ENCODE measurements at regions not wholly inside any gene's neighbourhood (a gene's known extent, or its start where the extent isn't known, plus 50 kb on each side); places are given as distances from the start of the nearest gene placed in this dataset.

GRCh38 chr7:112649560-112649959, 140.6 kb downstream of the TMEM168 start:
- H3K79me1 ChIP-seq (ENCODE audit: low read length), result peaks cover 2% of the 10 kb centered on the region

GRCh38 chr7:112654322-112655216, 135.6 kb downstream of the TMEM168 start:
- H3K9ac ChIP-seq (ENCODE audit: low read length), result no peak overlapping the region
- H3K79me2 ChIP-seq (ENCODE audit: control insufficient read depth, insufficient read depth, low read length, poor library complexity), result no peaks in the 10 kb centered on the region
- H3K4me3 ChIP-seq (ENCODE audit: low read depth, low read length), result no peak overlapping the region
- H3K27ac ChIP-seq (ENCODE audit: low read depth, low read length), result no peak overlapping the region
- H2AFZ ChIP-seq (ENCODE audit: insufficient read depth, low read length, poor library complexity), result no peak overlapping the region
- H3K79me1 ChIP-seq (ENCODE audit: low read length), result no peaks in the 10 kb centered on the region
- H2BK12ac ChIP-seq (ENCODE audit: low read length), result no peak overlapping the region
- H4K12ac ChIP-seq (ENCODE audit: low read depth, low read length), result no peak overlapping the region
- H3K4me1 ChIP-seq (ENCODE audit: control insufficient read depth in 1 of 2, insufficient read depth in 2 of 2, low read length in 2 of 2), result peaks cover 2 to 3% of the 10 kb centered on the region in 2 experiments
- H4K8ac ChIP-seq (ENCODE audit: low read depth, low read length), result no peak overlapping the region
- no peak overlapping the region for H3K14ac ChIP-seq (ENCODE audit: low read length)
- WGBS (ENCODE audit: extremely low coverage, insufficient coverage, insufficient read length), result no CpG with 5 or more reads among the region's 4 CpGs
- H2AK5ac ChIP-seq (ENCODE audit: low read length), result no peak overlapping the region
- H3K36me3 ChIP-seq (ENCODE audit: control insufficient read depth in 1 of 2, insufficient read depth in 2 of 2, low read length in 2 of 2), result no peaks in the 10 kb centered on the region
- no peak overlapping the region for H4K91ac ChIP-seq (ENCODE audit: low read depth, low read length)
- H3K9me3 ChIP-seq (ENCODE audit: insufficient read depth, low read depth, low read length), result no peaks in the 10 kb centered on the region
- H3K4ac ChIP-seq (ENCODE audit: low read depth, low read length), result no peak overlapping the region
- H3K27me3 ChIP-seq (ENCODE audit: insufficient read depth, low read length), result no peaks in the 10 kb centered on the region
- no peak overlapping the region for H3K18ac ChIP-seq (ENCODE audit: low read length)
- no peak overlapping the region for H3K4me2 ChIP-seq (ENCODE audit: low read length)
- no peak overlapping the region for H3K23ac ChIP-seq (ENCODE audit: low read length)
- no peak overlapping the region for H2BK5ac ChIP-seq (ENCODE audit: low read depth, low read length, poor library complexity)
- DNase-seq, result peak in 1 of 2 donors; percentile 6
- no peak overlapping the region for H2BK120ac ChIP-seq (ENCODE audit: insufficient read depth, low read length, poor library complexity)

More at GRCh38 chr7:112649560-112649959, 140.6 kb downstream of the TMEM168 start:
- no peak overlapping the region for H3K4me3 ChIP-seq (ENCODE audit: low read depth, low read length)
- H4K12ac ChIP-seq (ENCODE audit: low read depth, low read length), result no peak overlapping the region
- H3K79me2 ChIP-seq (ENCODE audit: control insufficient read depth, insufficient read depth, low read length, poor library complexity), result no peaks in the 10 kb centered on the region
- H2BK120ac ChIP-seq (ENCODE audit: insufficient read depth, low read length, poor library complexity), result no peak overlapping the region
- no peak overlapping the region for H3K4me2 ChIP-seq (ENCODE audit: low read length)
- no peak overlapping the region for H3K4ac ChIP-seq (ENCODE audit: low read depth, low read length)
- H3K4me1 ChIP-seq (ENCODE audit: control insufficient read depth in 1 of 2, insufficient read depth in 2 of 2, low read length in 2 of 2), result peaks cover 5 to 8% of the 10 kb centered on the region in 2 experiments
- H3K23ac ChIP-seq (ENCODE audit: low read length), result no peak overlapping the region
- no peak overlapping the region for H3K18ac ChIP-seq (ENCODE audit: low read length)
- H2AFZ ChIP-seq (ENCODE audit: insufficient read depth, low read length, poor library complexity), result no peak overlapping the region
- H3K36me3 ChIP-seq (ENCODE audit: control insufficient read depth in 1 of 2, insufficient read depth in 2 of 2, low read length in 2 of 2), result no peaks in the 10 kb centered on the region
- no peaks in the 10 kb centered on the region for H3K9me3 ChIP-seq (ENCODE audit: insufficient read depth, low read depth, low read length)
- H3K14ac ChIP-seq (ENCODE audit: low read length), result no peak overlapping the region
- no peak overlapping the region for H4K8ac ChIP-seq (ENCODE audit: low read depth, low read length)
- no peak overlapping the region for H4K91ac ChIP-seq (ENCODE audit: low read depth, low read length)
- no peak overlapping the region for H3K27ac ChIP-seq (ENCODE audit: low read depth, low read length)
- H2BK5ac ChIP-seq (ENCODE audit: low read depth, low read length, poor library complexity), result no peak overlapping the region
- no peaks in the 10 kb centered on the region for H3K27me3 ChIP-seq (ENCODE audit: insufficient read depth, low read length)
- DNase-seq, result peak in 1 of 2 donors; percentile 8
- no peak overlapping the region for H2AK5ac ChIP-seq (ENCODE audit: low read length)
- H2BK12ac ChIP-seq (ENCODE audit: low read length), result no peak overlapping the region
- H3K9ac ChIP-seq (ENCODE audit: low read length), result no peak overlapping the region

DNA sequence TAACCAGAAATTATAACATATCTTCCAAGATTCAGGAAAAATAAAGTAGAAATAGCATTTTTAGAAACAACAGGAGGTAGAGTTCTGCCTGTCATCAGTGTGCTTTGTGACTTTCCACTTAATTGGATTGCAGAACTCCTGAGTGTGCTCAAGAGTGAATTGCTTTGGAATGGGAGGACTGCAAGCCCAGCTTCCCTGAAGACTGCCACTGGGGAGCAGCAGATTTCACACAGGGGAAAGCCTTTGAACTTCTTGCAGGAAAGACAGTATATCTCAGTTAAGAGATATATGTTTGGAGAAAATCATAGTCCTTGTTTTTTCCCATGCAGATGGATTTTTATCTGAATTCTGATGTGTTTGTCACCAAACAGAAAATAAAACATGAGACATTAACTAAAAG, 124.5 kb downstream of the TMEM168 start:
- Histone ChIP-seq H3K27me3 (ENCODE audit: insufficient read depth, low read length) (no peaks in the 10 kb centered on the region), H4K91ac (ENCODE audit: low read depth, low read length) (no peak overlapping the region), H3K79me1 (ENCODE audit: low read length) (no peaks in the 10 kb centered on the region), H2BK120ac (ENCODE audit: insufficient read depth, low read length, poor library complexity) (no peak overlapping the region), H3K9me3 (ENCODE audit: insufficient read depth, low read depth, low read length) (no peaks in the 10 kb centered on the region), H2BK5ac (ENCODE audit: low read depth, low read length, poor library complexity) (no peak overlapping the region), H4K8ac (ENCODE audit: low read depth, low read length) (no peak overlapping the region), H3K9ac (ENCODE audit: low read length) (no peak overlapping the region), H3K4ac (ENCODE audit: low read depth, low read length) (no peak overlapping the region), H3K79me2 (ENCODE audit: control insufficient read depth, insufficient read depth, low read length, poor library complexity) (no peaks in the 10 kb centered on the region), H3K4me3 (ENCODE audit: low read depth, low read length) (no peak overlapping the region), H3K4me2 (ENCODE audit: low read length) (no peak overlapping the region), H2AK5ac (ENCODE audit: low read length) (no peak overlapping the region), H3K14ac (ENCODE audit: low read length) (no peak overlapping the region), H3K4me1 (ENCODE audit: control insufficient read depth in 1 of 2, insufficient read depth in 2 of 2, low read length in 2 of 2) (no peaks in the 10 kb centered on the region), H4K12ac (ENCODE audit: low read depth, low read length) (no peak overlapping the region), H3K27ac (ENCODE audit: low read depth, low read length) (no peak overlapping the region), H3K18ac (ENCODE audit: low read length) (no peak overlapping the region), H2BK12ac (ENCODE audit: low read length) (no peak overlapping the region), H3K36me3 (ENCODE audit: control insufficient read depth in 1 of 2, insufficient read depth in 2 of 2, low read length in 2 of 2) (no peaks in the 10 kb centered on the region), H3K23ac (ENCODE audit: low read length) (no peak overlapping the region), H2AFZ (ENCODE audit: insufficient read depth, low read length, poor library complexity) (no peak overlapping the region)
- peak in 1 of 2 donors; percentile 6 for DNase-seq

- no peak overlapping the region for H4K91ac ChIP-seq (ENCODE audit: low read depth, low read length)
- H3K27me3 ChIP-seq (ENCODE audit: insufficient read depth, low read length), result no peaks in the 10 kb centered on the region
- no peak overlapping the region for H2BK120ac ChIP-seq (ENCODE audit: insufficient read depth, low read length, poor library complexity)
- peak in 1 of 2 donors; percentile 35 for DNase-seq
- no peak overlapping the region for H3K23ac ChIP-seq (ENCODE audit: low read length)
- no peak overlapping the region for H3K9ac ChIP-seq (ENCODE audit: low read length)
- H3K4ac ChIP-seq (ENCODE audit: low read depth, low read length), result no peak overlapping the region
- no peak overlapping the region for H3K4me3 ChIP-seq (ENCODE audit: low read depth, low read length)
- no peak overlapping the region for H3K4me2 ChIP-seq (ENCODE audit: low read length)
- no peak overlapping the region for H4K12ac ChIP-seq (ENCODE audit: low read depth, low read length)
- H3K4me1 ChIP-seq (ENCODE audit: control insufficient read depth in 1 of 2, insufficient read depth in 2 of 2, low read length in 2 of 2), result no peaks in the 10 kb centered on the region
- no peaks in the 10 kb centered on the region for H3K79me1 ChIP-seq (ENCODE audit: low read length)
- WGBS (ENCODE audit: extremely low coverage, insufficient coverage, insufficient read length), result no CpG with 5 or more reads among the region's 1 CpG
- H2BK12ac ChIP-seq (ENCODE audit: low read length), result no peak overlapping the region
- H2AFZ ChIP-seq (ENCODE audit: insufficient read depth, low read length, poor library complexity), result no peak overlapping the region
- no peak overlapping the region for H2AK5ac ChIP-seq (ENCODE audit: low read length)
- H3K27ac ChIP-seq (ENCODE audit: low read depth, low read length), result no peak overlapping the region
- H2BK5ac ChIP-seq (ENCODE audit: low read depth, low read length, poor library complexity), result no peak overlapping the region
- no peak overlapping the region for H3K18ac ChIP-seq (ENCODE audit: low read length)
- H4K8ac ChIP-seq (ENCODE audit: low read depth, low read length), result no peak overlapping the region
- no peaks in the 10 kb centered on the region for H3K36me3 ChIP-seq (ENCODE audit: control insufficient read depth in 1 of 2, insufficient read depth in 2 of 2, low read length in 2 of 2)
- H3K9me3 ChIP-seq (ENCODE audit: insufficient read depth, low read depth, low read length), result no peaks in the 10 kb centered on the region
- H3K79me2 ChIP-seq (ENCODE audit: control insufficient read depth, insufficient read depth, low read length, poor library complexity), result no peaks in the 10 kb centered on the region
- no peak overlapping the region for H3K14ac ChIP-seq (ENCODE audit: low read length)
Observed at GRCh38 chr7:112668561-112668960, 121.6 kb downstream of the TMEM168 start.
